Fibroblast of skin of right quadriceps (primary cell): ENCODE measurements at regions not wholly inside any gene's neighbourhood (a gene's known extent, or its start where the extent isn't known, plus 50 kb on each side); places are given as distances from the start of the nearest gene placed in this dataset.
A peak's percentile ranks its signal among the peaks of the same experiment; 100 is the strongest.

Source experiments
- DNase-seq: peaks from one replicate; pipeline ENCODE4 v3.0.0-alpha.2; 2013

GRCh38 chr10:107450056-107450455 is 285.6 kb upstream of the SORCS1 start:
- DNase-seq, result no peak

DNA sequence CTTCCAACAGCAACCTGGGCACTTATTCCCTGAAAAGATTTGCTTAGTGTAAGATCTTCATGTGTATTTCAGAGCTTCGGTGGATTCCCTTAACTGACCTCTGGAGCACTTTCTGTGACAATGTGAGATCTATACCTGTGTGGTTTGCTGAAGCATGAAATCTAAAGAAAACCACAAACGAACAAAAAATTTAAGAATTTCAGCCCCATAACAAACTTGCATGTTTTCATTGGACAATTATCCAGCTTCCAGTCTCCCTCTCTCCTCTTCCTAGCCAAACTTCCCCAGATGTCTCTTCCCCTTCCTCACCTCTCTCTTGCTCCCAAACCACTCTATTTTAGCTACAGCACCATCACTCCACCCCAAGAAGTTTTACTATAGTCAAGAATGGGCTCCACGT is 279.9 kb upstream of the SORCS1 start:
- no peak for DNase-seq

GRCh38 chr10:107443813-107444212 is 279.3 kb upstream of the SORCS1 start:
- DNase-seq, result no peak

DNA sequence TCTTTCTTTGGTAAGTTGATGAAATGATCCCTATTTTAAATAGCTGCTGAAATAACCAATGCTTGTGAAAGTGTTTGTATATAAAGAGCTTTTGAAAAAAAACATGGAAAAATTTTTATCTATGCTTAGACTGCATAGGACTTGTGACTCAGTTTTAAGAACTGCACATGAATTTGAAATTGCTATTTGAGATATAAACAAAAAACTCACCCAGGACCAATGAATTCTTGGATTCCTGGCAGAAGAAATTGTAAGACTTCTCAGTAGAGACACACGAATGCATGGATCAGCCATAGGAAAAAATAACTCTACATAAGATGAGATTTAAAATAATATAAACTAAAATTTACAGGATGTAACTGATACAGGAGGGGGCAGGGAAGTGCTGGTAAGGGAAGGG is 278.8 kb upstream of the SORCS1 start:
- DNase-seq, result no peak

GRCh38 chr10:107442035-107442505 is 277.6 kb upstream of the SORCS1 start:
- peak; percentile 42 for DNase-seq

GRCh38 chr10:107440741-107441140 is 276.2 kb upstream of the SORCS1 start:
- no peak for DNase-seq

DNA sequence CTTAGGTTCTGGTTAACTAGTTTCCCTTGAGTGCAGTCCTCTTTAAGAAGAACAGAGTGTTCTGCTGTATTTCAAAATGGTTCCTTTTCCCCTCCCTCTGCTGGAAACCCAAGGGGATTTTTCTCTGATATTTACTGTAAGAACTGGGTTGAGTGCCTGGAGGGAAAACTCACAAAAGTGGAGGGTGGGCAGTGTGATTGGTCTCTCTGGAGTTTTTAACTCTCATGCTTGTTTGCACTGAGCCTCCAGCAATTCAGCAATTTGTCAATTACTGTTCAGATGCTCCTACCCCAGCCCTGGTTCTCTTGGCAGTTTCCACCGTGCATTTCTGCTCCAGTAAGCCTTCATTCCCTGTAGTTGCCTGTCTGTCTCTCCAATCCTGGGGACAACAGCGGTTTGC is 273.4 kb upstream of the SORCS1 start:
- no peak for DNase-seq

- no peak for DNase-seq
Observed at GRCh38 chr10:107436568-107436967, 272.1 kb upstream of the SORCS1 start.

- no peak for DNase-seq
Observed at GRCh38 chr10:107434854-107435253, 270.3 kb upstream of the SORCS1 start.

DNA sequence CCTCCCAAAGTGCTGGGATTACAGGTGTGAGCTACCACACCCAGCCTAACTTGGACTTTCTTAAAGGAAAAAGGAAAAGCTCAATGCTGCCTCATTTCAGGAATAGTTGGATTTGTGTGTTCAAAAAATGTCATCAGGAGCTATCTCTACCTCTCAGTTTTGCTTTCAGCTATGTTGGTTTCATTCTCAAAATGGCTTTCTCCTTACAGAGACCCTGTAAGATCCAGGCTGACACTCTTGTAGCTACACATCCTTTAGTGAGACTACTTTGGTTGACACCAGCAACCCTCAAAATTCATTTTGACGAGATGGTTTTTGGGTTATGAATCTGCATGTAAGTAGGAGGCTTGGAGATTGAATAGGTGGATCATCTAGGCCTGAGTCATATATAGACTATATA is 269.7 kb upstream of the SORCS1 start:
- no peak for DNase-seq

- DNase-seq, result no peak
Observed at GRCh38 chr10:107433605-107434004, 269.1 kb upstream of the SORCS1 start.

DNA sequence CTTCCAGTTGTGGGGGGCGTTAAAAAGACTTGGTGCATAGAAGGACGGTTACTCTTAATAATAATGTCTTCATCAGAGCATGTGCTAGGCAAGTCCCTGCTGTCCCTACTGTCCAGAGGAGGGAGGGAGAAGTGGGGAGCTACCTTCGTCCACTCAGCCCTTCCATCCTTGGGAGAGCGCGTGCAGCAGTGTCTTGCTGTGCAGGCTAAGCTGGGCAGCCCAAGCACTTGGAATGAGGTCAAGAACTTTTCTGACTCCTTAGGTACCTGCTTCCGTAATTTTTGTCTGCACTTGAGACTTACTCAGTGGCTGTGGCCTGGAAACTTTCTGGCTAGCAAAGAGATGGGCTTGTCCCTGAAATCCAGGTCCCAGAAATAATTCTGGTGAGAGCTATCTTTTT is 265.9 kb upstream of the SORCS1 start:
- no peak for DNase-seq

GRCh38 chr10:107427016-107427415 is 262.5 kb upstream of the SORCS1 start:
- DNase-seq, result no peak

DNA sequence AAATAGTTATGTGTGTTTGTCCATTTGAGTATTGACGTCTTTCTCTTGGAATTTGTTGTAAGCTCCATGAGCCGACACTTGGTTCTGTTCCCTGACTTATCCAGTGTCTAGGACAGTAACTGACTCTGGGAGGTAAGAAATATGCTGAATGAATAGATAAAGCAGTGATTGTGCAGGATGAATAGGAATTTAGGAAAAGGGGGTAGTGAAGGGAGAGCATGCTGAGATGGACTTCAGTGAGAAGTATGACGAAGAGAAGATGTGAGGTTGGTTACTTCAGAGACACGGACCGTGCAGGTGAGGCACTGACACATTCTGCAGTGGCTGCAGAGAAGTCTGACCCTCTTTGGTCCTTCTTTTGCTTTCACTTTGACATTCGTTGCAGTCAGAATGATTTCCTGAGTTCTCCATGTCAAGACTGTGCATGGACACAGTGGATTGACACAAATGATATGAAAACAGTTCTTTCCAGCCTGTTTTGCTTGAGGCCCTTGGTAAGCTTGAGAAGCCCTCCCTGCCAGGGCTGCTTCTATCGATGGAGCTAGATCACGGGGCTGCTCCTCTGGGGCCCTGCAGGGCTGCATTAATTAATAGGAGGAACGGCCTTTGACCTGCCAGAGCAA is 261.5 kb upstream of the SORCS1 start:
- no peak for DNase-seq

GRCh38 chr10:107424628-107425027 is 260.1 kb upstream of the SORCS1 start:
- DNase-seq, result no peak

DNA sequence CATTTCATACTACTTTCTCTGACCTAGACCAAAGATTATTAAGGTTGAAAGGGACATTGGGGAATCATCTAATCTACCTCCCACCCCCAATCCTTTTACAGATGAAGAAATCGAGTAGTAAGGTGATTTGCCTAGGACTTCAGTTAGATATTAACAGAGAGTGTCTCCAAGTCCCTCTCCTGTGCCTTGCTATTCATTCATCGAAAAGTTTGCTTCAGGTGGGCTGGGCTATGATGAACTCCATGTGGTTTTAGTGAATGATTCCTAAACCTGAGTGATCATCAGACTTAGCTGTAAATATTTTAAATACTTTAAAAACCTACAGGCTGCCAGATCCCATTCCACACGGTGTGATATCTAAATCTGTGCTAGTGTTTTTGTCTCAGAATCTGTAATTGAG is 259.4 kb upstream of the SORCS1 start:
- DNase-seq, result no peak

GRCh38 chr10:107422681-107423080 is 258.2 kb upstream of the SORCS1 start:
- no peak for DNase-seq

DNA sequence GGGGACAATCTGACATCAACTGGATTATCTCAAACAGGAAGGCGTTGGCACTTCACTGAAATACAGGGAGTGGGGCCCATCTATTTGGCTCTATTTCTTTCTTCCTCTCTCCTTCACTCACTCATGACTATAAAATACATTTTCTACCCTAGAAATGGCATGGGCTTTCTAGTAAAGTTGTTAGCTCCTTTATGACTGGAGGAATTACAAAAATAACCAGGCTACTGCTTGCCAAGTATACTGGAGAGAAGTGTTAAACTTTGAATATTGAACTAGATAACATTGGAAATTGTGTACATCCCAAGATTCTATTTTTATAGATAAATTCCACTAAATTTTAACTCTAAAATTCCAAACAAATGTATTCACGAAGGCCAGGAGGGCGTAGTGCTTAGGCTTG is 255.7 kb upstream of the SORCS1 start:
- DNase-seq, result no peak

DNA sequence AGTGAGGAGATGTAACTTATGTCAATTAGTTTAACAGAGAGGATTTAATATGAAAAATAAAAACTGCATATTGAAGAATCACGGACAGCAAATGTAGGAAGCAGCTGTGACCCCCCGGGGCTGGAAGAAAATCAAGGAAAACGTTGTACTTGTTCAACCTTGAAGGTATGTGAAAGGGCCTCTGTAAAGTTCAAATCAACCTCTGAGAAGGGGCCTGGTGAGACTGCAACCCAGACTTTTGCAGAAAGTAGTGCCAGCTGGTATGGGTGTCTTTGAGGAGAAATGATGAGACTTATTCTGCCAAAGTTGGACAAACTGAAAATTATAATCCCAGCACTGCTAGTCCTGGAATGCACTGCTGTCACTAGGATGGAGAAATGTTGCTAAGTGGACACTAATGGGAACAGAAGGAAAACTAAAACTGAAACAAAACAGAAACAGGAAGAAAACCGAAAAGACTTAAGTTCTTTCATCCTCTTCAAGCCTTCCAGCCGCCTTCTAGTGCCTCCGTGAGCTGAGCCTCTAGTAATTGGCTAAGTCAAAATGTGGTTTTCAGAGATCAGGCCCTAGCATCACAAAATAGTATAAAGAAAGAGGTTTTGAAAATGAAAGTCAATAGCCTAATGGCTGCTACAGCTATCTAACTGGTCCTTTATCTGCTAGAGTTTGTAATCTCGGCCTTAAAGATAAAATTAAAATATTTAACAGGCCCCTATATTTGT is 253.7 kb upstream of the SORCS1 start:
- DNase-seq, result no peak

DNA sequence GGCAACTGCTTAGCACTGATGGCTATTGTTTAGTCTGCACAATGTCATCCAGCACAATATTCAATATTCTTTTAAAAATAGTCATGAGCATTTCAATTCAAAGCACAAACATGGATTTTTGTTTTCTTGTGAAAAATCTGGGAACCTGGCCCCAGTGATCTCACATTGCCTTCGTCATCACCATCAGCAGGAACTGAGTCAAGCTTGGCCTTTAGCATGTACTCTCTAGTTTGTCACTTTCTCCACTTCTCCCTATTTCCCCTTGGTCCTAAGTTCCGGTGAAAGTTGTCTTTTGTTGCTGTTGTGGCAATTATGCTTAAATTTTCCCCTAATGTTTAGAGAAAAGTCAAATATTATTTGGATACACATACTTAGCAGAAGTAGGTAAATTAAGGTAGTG is 252.9 kb upstream of the SORCS1 start:
- no peak for DNase-seq

DNA sequence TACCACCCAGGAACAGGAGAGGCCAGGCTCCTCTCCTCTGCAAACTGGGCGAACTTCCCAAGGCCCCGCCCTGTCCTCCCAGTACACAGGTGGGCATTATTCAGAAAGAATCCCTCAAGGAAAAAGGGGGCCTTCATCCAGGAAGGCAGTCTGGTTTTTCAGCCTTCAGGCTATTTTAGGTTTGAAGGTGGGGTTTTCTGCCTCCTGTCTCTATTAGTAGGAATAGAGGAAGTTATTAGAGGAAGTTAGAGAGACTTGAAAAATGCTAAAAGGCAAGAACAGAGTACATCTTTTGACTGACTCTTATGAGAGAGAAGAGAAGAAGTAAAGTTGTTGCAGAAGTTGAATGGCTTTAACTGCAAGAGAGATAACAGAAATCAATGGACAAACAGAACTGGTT is 250.9 kb upstream of the SORCS1 start:
- DNase-seq, result no peak

DNA sequence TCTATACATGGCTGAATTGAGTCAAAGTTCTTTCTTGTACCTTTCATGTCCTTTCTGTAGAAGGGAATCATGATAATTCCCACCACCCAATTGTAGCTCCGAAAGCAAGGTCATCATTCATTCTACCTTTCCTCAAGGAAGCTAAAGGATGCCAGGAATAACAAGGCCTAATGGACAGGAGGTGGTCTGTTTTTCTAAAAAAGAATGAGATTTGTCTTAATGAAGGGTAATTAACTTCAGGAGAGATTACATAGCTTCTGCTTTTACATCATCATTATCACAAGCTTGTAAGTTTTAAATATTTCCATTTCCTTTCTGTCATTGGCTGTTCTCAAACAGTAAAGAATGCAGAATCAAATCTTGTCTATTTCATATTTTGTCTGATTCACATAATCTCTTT is 249.5 kb upstream of the SORCS1 start:
- DNase-seq, result no peak

GRCh38 chr10:107409522-107409921 is 245.0 kb upstream of the SORCS1 start:
- DNase-seq, result peak; percentile 13

DNA sequence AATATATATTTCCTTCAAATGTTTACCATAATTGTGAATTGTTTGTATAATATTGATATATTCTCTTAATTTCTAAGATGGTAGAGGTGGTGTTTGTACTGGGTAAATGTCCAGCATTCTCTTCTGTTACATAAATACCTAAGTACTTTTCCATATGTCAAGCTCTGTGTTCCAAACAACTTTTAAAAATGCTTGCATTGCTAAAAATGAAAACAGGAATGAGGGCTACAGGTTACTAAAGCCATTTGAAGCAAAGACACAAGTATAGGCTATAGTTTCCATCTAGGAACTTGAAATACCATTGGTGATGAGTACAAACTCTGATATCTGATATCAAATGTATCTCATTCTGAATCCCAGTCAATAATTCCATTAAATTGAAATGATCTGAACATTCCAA is 233.6 kb upstream of the SORCS1 start:
- DNase-seq, result no peak

DNA sequence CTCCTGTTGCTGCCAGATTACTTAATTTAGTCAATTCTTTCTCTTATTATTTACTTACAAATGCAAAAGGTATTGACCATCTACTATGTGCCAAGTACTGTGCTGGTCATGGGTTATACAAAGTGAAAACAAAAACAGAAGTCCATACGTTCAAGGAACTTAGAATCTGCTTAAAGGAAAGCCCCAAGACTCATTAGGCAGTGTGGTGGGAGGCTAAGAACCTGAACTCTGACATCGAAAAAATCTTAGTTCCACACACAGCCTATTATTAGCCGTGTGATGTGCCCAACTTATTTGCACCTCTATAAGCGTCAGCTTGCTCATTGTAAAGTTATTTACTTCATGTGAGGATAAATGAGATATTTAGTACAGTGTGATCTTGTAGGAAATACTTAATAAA is 227.4 kb upstream of the SORCS1 start:
- no peak for DNase-seq
